Adrenal gland (tissue), 5 donors: ENCODE measurements at regions not wholly inside any gene's neighbourhood (a gene's known extent, or its start where the extent isn't known, plus 50 kb on each side); places are given as distances from the start of the nearest gene placed in this dataset.

ENCODE experiments used
- POLR2A ChIP-seq, 2 donors: fragments of 450-650 bp; IDR thresholded peaks; one replicate each; pipeline ENCODE4 v1.6.1; 2017; ENCODE audit warnings: antibody characterized with exemption in 2 of 2, mild to moderate bottlenecking in 2 of 2, moderate library complexity in 1 of 2
- TF ChIP-seq, protein P1 (sequence below), 6 experiments: fragments of 450-650 bp in 4 of 6; fragments of 200-600 bp in 2 of 6; sonication (generic) in 1 of 6; IDR thresholded peaks; 1 replicate in 5 of 6; 2 replicates in 1 of 6; pipeline versions ENCODE4 v1.5.1 to v1.8.0; 2016 to 2021; ENCODE audit warnings: antibody characterized with exemption in 6 of 6, mild to moderate bottlenecking in 2 of 6, moderate library complexity in 1 of 6
- donor health status: DM: no; HTN: no; CAD: no.

DNA sequence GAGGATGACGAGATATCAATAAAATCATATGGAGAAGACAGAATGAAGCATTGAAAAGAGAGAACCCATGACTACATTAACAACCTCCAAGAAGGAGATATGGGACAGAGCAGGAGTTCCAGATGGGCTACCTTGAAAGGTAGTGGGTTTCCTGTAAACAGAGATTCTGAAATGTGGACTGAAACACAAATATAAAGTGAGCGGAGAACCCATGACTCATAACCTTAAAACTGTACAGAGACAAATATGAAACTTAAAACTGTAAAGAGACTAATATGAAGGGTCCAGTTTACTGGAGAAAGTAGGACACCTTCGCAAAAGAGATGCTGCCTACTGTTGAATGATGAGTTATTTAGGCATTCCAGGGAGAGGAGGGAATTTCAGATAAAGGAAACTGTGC, 383.7 kb downstream of the CAAP1 start:
- no peak for TF ChIP-seq POLR2A (IDR thresholded peaks at IDR 0.05)
- TF ChIP-seq, protein P1, sequence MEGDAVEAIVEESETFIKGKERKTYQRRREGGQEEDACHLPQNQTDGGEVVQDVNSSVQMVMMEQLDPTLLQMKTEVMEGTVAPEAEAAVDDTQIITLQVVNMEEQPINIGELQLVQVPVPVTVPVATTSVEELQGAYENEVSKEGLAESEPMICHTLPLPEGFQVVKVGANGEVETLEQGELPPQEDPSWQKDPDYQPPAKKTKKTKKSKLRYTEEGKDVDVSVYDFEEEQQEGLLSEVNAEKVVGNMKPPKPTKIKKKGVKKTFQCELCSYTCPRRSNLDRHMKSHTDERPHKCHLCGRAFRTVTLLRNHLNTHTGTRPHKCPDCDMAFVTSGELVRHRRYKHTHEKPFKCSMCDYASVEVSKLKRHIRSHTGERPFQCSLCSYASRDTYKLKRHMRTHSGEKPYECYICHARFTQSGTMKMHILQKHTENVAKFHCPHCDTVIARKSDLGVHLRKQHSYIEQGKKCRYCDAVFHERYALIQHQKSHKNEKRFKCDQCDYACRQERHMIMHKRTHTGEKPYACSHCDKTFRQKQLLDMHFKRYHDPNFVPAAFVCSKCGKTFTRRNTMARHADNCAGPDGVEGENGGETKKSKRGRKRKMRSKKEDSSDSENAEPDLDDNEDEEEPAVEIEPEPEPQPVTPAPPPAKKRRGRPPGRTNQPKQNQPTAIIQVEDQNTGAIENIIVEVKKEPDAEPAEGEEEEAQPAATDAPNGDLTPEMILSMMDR (IDR thresholded peaks at IDR 0.05): no peak
